Left lung (tissue), 4 donors: ENCODE measurements at regions not wholly inside any gene's neighbourhood (a gene's known extent, or its start where the extent isn't known, plus 50 kb on each side); places are given as distances from the start of the nearest gene placed in this dataset.

Source experiments
- ATAC-seq: fragments of 200-7000 bp; cut with Tn5 transposase; one replicate; pipeline ENCODE4 v1.9.1; 2020; ENCODE audit warnings: moderate library complexity
- DNase-seq, 4 donors: peaks; one replicate each; pipeline ENCODE4 v3.0.0-alpha.2; 2013 to 2020
- H3K27ac ChIP-seq, 2 donors: fragments of 200-600 bp; sonication (generic) in 1 of 2; one replicate each; pipeline versions ENCODE4 v1.5.0 to v1.8.0; 2020 to 2021
- H3K27me3 ChIP-seq, 2 donors: fragments of 200-600 bp; sonication (generic) in 1 of 2; one replicate each; pipeline versions ENCODE4 v1.5.0 to v1.8.0; 2020 to 2021
- H3K36me3 ChIP-seq, 2 donors: fragments of 200-600 bp; sonication (generic) in 1 of 2; one replicate each; pipeline versions ENCODE4 v1.5.0 to v1.8.0; 2020 to 2021
- H3K4me1 ChIP-seq, 2 donors: fragments of 200-600 bp; one replicate each; pipeline ENCODE4 v1.8.0; 2021
- H3K4me3 ChIP-seq, 2 donors: fragments of 200-600 bp; sonication (generic) in 1 of 2; one replicate each; pipeline versions ENCODE4 v1.5.0 to v1.8.0; 2020 to 2021; ENCODE audit warnings: mild to moderate bottlenecking in 1 of 2
- H3K9me3 ChIP-seq, 2 donors: fragments of 200-600 bp; sonication (generic) in 1 of 2; one replicate each; pipeline versions ENCODE4 v1.5.0 to v1.8.0; 2020 to 2021
- CTCF ChIP-seq, 2 donors: fragments of 200-600 bp; sonication (generic) in 1 of 2; IDR thresholded peaks; one replicate each; pipeline versions ENCODE4 v1.5.0 to v1.8.0; 2021; ENCODE audit warnings: antibody characterized with exemption in 2 of 2
- intact Hi-C, 2 donors: fragments of 100-400 bp; cut with DNase I; formaldehyde crosslinking; loops; one replicate each; pipeline versions ENCODE4 v1.11.2 to v1.14.2; 2022
- donor health status: DM: no; HTN: yes; CAD: no.
- donor health status: DM: no; HTN: no; CAD: no.

GRCh38 chr2:6073191-6074088 is 381.3 kb downstream of the SOX11 start:
- H3K27me3 ChIP-seq = no peaks in the 10 kb centered on the region
- DNase-seq (no peak), ATAC-seq (peak; percentile 16)
- no peak for TF ChIP-seq CTCF (IDR thresholded peaks at IDR 0.05)
- H3K4me1 ChIP-seq = no peaks in the 10 kb centered on the region
- no peak overlapping the region for H3K27ac ChIP-seq
- intact Hi-C loops = no loop called here
- no peak overlapping the region for H3K4me3 ChIP-seq
- no peaks in the 10 kb centered on the region for H3K36me3 ChIP-seq
- H3K9me3 ChIP-seq = no peaks in the 10 kb centered on the region

- Histone ChIP-seq H3K27ac (no peak overlapping the region), H3K4me3 (no peak overlapping the region), H3K27me3 (no peaks in the 10 kb centered on the region), H3K9me3 (no peaks in the 10 kb centered on the region), H3K4me1 (no peaks in the 10 kb centered on the region), H3K36me3 (no peaks in the 10 kb centered on the region)
- no peak for ATAC-seq
- intact Hi-C loops = no loop called here
- DNase-seq = no peak
- no peak for TF ChIP-seq CTCF (IDR thresholded peaks at IDR 0.05)
These were observed 382.0 kb downstream of the SOX11 start for GRCh38 chr2:6074089-6074643.

- H3K4me1 ChIP-seq = no peaks in the 10 kb centered on the region
- no peaks in the 10 kb centered on the region for H3K27me3 ChIP-seq
- no peak for ATAC-seq
- intact Hi-C loops = no loop called here
- no peaks in the 10 kb centered on the region for H3K36me3 ChIP-seq
- no peaks in the 10 kb centered on the region for H3K9me3 ChIP-seq
- H3K27ac ChIP-seq = no peak overlapping the region
- no peak overlapping the region for H3K4me3 ChIP-seq
- TF ChIP-seq CTCF (IDR thresholded peaks at IDR 0.05) = no peak
- no peak for DNase-seq
These were observed 385.4 kb downstream of the SOX11 start for GRCh38 chr2:6077585-6077984.

- Histone ChIP-seq H3K27ac (no peak overlapping the region), H3K4me1 (no peaks in the 10 kb centered on the region), H3K36me3 (no peaks in the 10 kb centered on the region), H3K4me3 (no peak overlapping the region), H3K9me3 (no peaks in the 10 kb centered on the region), H3K27me3 (no peaks in the 10 kb centered on the region)
- intact Hi-C loops = no loop called here
- peak; percentile 71 for ATAC-seq
- no peak for DNase-seq
- TF ChIP-seq CTCF (IDR thresholded peaks at IDR 0.05) = no peak
These were observed 386.2 kb downstream of the SOX11 start for GRCh38 chr2:6078414-6078813.

GRCh38 chr2:6079405-6079804 is 387.2 kb downstream of the SOX11 start:
- no peak for DNase-seq
- no peaks in the 10 kb centered on the region for H3K9me3 ChIP-seq
- no peak overlapping the region for H3K27ac ChIP-seq
- no peaks in the 10 kb centered on the region for H3K36me3 ChIP-seq
- no peak for TF ChIP-seq CTCF (IDR thresholded peaks at IDR 0.05)
- H3K4me1 ChIP-seq = no peaks in the 10 kb centered on the region
- no peaks in the 10 kb centered on the region for H3K27me3 ChIP-seq
- no peak for ATAC-seq
- intact Hi-C loops = no loop called here
- H3K4me3 ChIP-seq = no peak overlapping the region
